ENCODE measurements at regions not wholly inside any gene's neighbourhood (a gene's known extent, or its start where the extent isn't known, plus 50 kb on each side); places are given as distances from the start of the nearest gene placed in this dataset.

GRCh38 chr4:115396034-115396433, 282.6 kb upstream of the NDST4 start:
- no peak overlapping the region for H3K27ac ChIP-seq (ENCODE audit: low read length)
- ATAC-seq (no peak), DNase-seq (ENCODE audit: low read depth, low spot score) (no peak)
- no peaks in the 10 kb centered on the region for H3K4me1 ChIP-seq (ENCODE audit: control insufficient read depth, insufficient read depth, low read length)
- no peak overlapping the region for H3K4me3 ChIP-seq (ENCODE audit: low read depth in 2 of 2, low read length in 2 of 2)
- no peaks in the 10 kb centered on the region for H3K36me3 ChIP-seq (ENCODE audit: control insufficient read depth, insufficient read depth, low read length)
- ChIA-PET POLR2A (no interaction called here), CTCF (no interaction called here)
- no TSS peak for BruUV-seq (replicated peaks)
- in situ Hi-C loops (cut with HindIII; ENCODE audit: low pct_unique_long_range_greater_than_20kb, low sequenced_read_pairs): no loop called here
- intact Hi-C loops (cut with micrococcal nuclease; ENCODE audit: unreplicated experiment): no loop called here
- no peaks in the 10 kb centered on the region for H3K27me3 ChIP-seq (ENCODE audit: control insufficient read depth, insufficient read depth, low read length)
- no peaks in the 10 kb centered on the region for H3K9me3 ChIP-seq (ENCODE audit: control insufficient read depth, insufficient read depth, low read depth, low read length)
- TF ChIP-seq SIN3A (IDR thresholded peaks at IDR 0.05; ENCODE audit: borderline replicate concordance, insufficient read depth, low read depth, low read length): no peak
- TF ChIP-seq POLR2AphosphoS5 (IDR thresholded peaks at IDR 0.05; ENCODE audit: low read depth, low read length): no peak
- no peak for TF ChIP-seq TCF7L2 (IDR thresholded peaks at IDR 0.05; ENCODE audit: low read depth, low read length)
- no peak for TF ChIP-seq CTCF (IDR thresholded peaks at IDR 0.05)
- no peak for TF ChIP-seq REST (IDR thresholded peaks at IDR 0.05; ENCODE audit: insufficient read depth in 1 of 2, low read depth in 2 of 2, low read length in 1 of 2)

- no peak overlapping the region for H3K27ac ChIP-seq (ENCODE audit: low read length)
- H3K27me3 ChIP-seq (ENCODE audit: control insufficient read depth, insufficient read depth, low read length): no peaks in the 10 kb centered on the region
- H3K4me1 ChIP-seq (ENCODE audit: control insufficient read depth, insufficient read depth, low read length): no peaks in the 10 kb centered on the region
- no peak overlapping the region for H3K4me3 ChIP-seq (ENCODE audit: low read depth in 2 of 2, low read length in 2 of 2)
- in situ Hi-C loops (cut with HindIII; ENCODE audit: low pct_unique_long_range_greater_than_20kb, low sequenced_read_pairs): no loop called here
- H3K36me3 ChIP-seq (ENCODE audit: control insufficient read depth, insufficient read depth, low read length): no peaks in the 10 kb centered on the region
- intact Hi-C loops (cut with micrococcal nuclease; ENCODE audit: unreplicated experiment): no loop called here
- DNase-seq (ENCODE audit: low read depth, low spot score): no peak
- POLR2A ChIA-PET: no interaction called here
- no peak for ATAC-seq
- BruUV-seq (replicated peaks): no TSS peak
- no peak for TF ChIP-seq CTCF (IDR thresholded peaks at IDR 0.05)
- no peak for TF ChIP-seq TCF7L2 (IDR thresholded peaks at IDR 0.05; ENCODE audit: low read depth, low read length)
- TF ChIP-seq REST (IDR thresholded peaks at IDR 0.05; ENCODE audit: insufficient read depth in 1 of 2, low read depth in 2 of 2, low read length in 1 of 2): no peak
- TF ChIP-seq SIN3A (IDR thresholded peaks at IDR 0.05; ENCODE audit: borderline replicate concordance, insufficient read depth, low read depth, low read length): no peak
- no peak for TF ChIP-seq POLR2AphosphoS5 (IDR thresholded peaks at IDR 0.05; ENCODE audit: low read depth, low read length)
- CTCF ChIA-PET: no interaction called here
- no peaks in the 10 kb centered on the region for H3K9me3 ChIP-seq (ENCODE audit: control insufficient read depth, insufficient read depth, low read depth, low read length)
Measured at GRCh38 chr4:115376866-115377265, 263.4 kb upstream of the NDST4 start.
